HG03159 (cell line): ENCODE measurements at regions not wholly inside any gene's neighbourhood (a gene's known extent, or its start where the extent isn't known, plus 50 kb on each side); places are given as distances from the start of the nearest gene placed in this dataset.

Experiments
- ATAC-seq: cut with Tn5 transposase; IDR thresholded peaks from one replicate; pipeline ENCODE4 v1.9.1; 2021; ENCODE audit warnings: mild to moderate bottlenecking, moderate library complexity; ENCODE audit not compliant: unreplicated experiment

GRCh38 chr12:124517260-124518050 is 50.0 kb downstream of the NCOR2 start:
- no peak for ATAC-seq

DNA sequence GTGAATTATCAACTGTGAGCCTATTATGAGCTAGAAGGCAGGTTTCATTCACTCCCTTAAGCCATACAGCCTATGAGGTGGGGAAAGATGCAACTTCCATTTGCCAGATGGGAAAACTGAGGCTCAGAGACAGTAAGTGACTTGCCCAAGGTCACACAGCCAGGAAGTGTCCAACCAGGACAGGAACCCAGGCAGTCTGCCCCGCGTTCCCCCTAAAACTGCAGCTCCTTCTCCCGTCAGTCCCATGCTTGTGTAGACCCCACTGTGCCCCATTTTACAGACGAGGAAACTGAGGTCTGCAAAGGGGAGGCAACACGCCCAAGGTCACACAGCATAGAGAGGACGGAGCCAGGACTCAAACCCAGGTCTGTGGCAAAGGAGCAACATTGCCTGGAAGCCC is 50.6 kb downstream of the NCOR2 start:
- ATAC-seq: no peak

DNA sequence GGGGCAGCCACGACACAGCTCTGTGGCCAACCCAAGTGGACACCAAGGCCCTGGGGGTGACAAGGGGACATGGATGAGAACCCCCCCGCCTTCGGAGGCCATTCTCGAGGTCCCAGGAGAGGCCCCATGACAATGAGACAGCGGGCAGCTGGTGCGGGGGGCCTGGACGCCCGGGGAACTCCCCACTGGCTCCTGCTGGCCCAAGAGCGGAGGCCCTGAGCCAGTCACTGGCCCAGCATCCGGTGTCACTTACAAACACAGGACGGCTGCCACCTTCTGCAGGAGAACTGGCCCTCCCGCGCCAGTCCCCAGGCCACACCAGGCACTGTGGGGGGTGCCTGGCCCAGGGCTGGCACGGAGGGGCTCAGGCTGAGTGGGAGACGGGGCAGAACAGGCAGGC is 51.4 kb downstream of the NCOR2 start:
- no peak for ATAC-seq

DNA sequence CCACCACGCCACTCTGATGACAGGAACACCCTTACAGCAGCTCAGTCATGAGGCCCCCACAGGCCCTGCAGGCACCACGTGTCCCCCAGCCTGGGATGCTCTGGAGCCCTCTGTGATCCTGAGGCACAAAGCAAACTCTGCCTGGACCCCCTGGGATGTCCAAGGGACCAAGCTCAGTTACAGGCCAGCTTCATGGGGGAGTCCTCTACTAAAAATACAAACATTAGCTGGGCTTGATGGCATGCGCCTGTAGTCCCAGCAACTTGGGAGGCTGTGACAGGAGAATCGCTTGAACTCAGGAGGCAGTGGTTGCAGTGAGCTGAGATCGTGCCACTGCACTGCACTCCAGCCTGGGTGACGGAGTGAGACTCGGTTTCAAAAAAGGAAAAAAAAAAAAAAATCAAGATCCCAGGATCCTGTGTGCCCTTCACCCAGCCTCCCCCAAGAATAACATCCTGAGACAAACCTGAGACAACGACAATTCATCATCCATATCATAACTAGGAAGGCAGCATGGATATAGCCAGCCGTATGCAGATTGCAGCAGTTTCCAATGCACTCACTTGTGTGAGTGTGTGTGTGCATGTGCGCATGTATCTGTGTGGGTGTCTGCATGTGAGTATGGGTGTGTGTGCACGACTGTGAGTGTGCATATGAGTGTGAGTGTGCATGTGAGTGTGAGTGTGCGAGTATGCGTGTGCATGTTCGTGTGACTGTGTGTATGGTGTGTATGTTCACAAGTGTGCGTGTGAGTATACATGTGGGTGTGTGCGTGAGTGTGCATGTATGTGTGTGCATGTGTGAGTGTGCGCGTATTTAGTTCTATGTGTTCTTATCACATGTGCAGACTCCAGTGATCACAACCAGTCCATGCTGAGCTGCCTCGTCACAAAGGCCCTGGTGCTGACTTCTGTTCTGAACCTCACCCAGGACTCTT is 52.1 kb downstream of the NCOR2 start:
- no peak for ATAC-seq

- no peak for ATAC-seq
Measured at GRCh38 chr12:124514145-124514995, 53.0 kb downstream of the NCOR2 start.

- no peak for ATAC-seq
Measured at GRCh38 chr12:124513297-124513867, 54.0 kb downstream of the NCOR2 start.

DNA sequence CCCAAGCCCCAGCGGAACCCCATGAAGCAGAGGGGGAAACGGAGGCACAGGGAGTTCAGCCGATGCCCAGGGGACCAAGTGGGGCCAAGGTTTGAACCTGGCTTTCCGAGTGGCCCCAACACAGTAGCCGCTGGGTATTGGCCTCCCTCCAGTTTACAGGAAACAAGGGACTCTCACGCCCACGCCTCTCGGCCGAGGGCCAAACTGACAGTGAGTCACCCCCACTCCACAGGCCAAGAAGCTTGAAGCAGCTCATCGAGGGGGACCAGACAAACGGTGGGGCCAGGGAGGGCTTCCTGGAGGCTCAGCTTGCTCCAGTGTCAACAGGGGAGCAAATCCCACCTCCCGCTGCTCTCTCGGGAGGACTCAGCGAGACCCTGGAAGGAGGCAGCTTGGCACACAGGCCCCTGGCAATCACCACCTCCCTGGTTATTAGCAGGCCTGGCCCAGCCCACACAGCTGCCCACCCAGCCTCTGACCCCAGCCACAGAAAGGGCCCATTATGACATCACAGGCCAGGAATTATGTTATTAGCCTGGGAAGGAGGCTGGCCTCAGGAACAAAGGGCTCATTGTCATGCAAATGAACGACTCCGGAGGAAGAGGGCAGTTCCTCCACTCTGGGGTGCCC is 54.6 kb downstream of the NCOR2 start:
- no peak for ATAC-seq

DNA sequence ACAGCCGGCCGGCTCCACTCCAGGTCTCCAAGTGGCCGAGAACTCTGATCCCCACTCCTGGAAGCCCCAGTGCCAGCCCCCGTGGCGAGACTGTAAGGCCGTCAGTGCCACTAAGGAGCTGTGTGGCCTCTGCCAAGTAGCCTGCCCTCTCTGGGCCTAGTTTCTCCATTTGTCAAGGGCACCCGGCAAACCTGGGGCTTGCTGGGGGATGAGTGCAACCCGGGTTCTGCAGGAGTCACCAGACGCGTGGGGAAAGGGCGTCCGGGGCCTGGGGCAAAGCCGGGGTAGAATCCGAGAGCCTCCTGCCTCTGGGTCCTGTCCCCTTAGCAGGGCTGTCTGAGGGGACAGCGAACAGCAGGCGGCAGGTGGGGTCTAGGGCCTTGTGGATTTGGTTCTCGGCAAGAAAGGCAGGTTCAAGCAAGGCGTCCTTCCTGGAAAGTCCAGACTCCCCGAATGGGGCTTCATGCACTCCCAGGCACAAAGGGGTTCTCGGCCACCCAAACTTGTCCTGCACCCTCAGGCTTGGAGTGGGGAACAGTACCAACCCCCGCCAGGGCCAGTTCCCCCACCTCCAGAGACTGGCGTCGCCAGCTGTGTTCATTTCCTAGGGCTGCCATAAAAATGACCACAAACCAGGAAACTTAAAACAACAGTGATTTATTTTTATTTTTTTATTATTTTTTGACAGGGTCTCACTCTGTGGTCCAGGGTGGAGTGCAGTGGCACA is 56.0 kb downstream of the NCOR2 start:
- ATAC-seq: no peak

GRCh38 chr12:124510301-124510970 is 57.0 kb downstream of the NCOR2 start:
- no peak for ATAC-seq

DNA sequence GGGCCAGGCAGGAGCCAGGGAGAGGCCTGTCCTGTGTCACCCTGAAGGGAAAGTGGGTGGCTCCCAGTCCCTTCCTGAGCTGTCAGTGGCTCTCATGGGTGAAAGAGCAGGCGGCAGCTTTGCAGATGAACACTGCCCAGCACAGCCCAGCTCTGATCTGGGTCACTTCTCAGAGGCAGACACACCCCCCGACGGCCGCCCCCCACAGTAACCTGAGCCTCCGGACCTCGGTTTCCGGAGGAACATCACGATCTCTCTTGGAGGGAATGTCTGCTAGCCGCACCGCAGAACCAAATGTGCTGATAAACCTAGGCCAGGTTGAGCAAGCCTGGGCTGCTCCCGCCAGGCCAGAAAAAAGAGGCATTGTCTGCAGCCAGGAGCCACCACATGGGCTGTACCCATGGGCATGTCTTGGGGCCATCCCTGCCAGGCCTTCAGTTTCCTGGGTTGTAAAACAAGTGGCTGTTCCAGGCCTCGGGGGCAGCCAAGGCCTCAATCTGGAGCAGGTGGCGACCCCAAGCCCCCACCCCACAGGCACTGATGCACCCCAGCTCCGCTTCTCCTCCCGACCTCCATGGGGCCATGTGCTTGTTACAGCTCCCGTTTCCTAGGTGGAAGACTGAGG is 57.6 kb downstream of the NCOR2 start:
- no peak for ATAC-seq

- no peak for ATAC-seq
Measured at GRCh38 chr12:124509300-124509675, 58.1 kb downstream of the NCOR2 start.

DNA sequence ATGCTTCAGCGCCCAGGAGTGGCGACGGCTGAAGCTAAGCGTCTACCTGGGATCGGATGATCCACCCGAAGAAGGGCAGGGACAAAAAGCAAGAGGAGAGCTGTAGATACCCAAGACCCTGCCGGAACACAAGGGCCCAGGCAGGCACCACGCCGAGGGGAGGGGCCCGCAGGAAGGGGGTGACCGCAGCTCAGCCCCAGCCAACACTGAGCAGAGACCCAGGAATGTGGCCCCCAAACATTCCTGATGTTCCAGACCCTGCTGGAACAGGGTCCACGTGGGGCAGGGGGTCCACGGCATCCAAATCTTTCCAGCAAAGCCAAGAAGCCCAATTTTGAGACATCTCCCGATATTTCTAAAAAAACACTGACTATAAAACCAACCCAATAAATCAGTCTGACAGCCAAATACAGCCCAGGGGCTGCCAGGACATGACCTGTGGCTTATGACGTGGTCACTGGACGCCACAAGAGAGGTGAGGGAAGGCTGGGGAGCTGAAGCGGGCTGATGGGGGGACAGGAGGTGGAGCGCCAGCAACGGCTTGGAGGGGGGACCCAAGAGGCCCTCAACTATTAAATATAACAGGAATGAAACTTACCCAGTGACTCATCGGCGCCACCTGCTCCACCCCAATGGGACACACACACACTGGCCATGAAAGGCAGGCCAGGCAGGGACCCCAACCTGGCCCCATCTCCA is 58.9 kb downstream of the NCOR2 start:
- no peak for ATAC-seq

DNA sequence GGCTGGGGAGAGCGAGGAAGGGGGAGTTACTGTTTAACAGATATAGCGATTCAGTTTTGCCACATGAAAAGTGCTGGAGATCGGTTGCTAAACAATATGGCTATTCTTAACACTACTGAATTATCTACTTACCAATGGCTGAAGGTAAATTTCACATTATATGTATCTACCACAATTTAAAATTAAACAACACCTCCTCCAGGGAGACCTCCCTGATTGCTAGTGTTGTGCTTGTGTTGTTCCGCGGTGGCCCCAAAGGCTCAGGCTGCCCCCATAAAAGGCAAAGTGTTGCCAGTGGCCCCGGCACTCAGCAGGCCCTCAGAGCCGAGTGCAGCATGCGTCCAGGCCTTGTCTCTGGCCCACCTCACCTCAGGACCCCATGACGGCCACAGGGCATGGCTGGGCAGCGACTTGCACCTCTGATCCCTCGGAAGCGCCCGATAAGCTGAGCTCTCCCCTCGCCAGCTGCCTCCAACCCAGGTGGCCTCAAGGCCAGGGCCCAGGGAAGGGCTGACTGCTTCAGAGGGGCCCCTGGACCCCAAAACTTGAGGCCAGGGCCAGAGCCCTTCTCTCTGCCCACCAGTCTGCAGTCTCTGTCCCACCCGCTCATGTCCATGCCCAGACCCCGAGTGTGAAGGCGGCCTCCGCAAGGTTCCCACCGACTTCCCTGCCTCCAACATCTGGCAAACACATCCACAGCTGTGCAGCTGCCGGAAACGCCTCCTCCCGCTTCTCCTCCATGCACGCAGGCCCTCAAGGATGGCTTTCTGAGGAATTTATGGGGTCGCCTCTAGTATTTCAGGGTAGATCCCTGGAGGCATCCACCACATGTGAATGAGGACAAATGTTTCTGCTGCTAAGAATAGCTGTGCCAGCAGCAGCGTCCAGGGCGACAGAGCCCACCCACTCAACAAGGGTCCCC is 60.0 kb downstream of the NCOR2 start:
- ATAC-seq: no peak

DNA sequence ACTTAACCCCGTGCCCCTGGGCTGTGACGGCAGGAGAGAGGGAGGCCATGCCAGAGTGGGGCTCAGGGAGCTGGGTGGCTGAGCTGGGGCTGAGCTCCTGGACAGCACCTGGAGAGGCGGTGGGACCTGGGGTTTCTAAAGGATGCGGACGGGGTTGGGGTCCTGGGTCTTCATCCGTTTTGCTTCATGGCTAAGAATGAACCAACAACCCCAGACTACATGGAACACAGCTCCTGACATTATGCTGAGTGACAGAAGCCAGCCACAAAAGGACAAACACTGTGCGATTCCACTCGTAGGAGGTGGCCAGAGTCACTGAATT is 60.6 kb downstream of the NCOR2 start:
- no peak for ATAC-seq

GRCh38 chr12:124506145-124506831 is 61.1 kb downstream of the NCOR2 start:
- no peak for ATAC-seq

DNA sequence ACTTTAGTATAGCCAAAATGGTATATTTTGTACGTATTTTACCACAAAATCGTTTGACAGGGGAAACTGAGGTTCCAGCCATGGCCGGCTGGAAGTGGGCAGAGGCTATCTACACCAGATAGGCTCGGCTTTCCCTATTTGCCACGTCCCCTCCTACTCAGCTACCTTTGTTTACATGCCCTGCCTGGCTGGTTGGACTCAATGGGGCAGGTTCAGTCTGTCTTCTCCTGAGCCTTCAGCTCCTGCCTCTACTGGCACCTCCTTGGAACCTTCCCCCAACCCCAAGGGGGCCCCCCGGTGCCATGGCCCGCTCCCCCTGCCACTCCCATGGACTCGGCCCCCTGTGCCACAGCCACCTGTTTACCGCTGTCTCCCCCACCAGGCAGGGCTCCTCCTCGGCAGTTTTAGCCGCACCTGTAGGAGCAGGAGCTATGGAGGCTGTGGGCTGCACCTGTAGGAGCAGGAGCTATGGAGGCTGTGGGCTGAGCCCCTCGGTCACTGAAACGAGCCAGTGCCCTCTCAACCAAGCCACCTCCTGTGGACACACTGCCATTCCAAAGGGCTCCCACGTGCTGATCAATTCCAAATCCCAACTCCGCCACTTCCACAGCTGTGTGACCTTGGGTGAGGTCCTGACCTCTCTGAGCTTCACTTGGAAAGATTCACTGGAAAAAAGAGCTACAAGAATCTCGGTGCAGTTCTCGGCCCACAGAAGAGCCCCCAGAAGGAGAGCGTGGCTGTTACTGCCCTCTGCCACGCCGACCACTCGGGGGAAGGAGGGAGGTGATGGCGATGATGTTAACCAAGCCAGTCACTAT is 62.2 kb downstream of the NCOR2 start:
- no peak for ATAC-seq
